Peyer's patch (tissue), 4 donors: ENCODE measurements at regions not wholly inside any gene's neighbourhood (a gene's known extent, or its start where the extent isn't known, plus 50 kb on each side); places are given as distances from the start of the nearest gene placed in this dataset.
A peak's percentile ranks its signal among the peaks of the same experiment; 100 is the strongest.
"Not testable (repeated sequence)": the region's sequence is repeated elsewhere in the genome, so short reads cannot be mapped to it uniquely, and the experiment has no call there.

Experiments
- DNase-seq, 3 donors: peaks; one replicate each; pipeline ENCODE4 v3.0.0-alpha.2; 2017 to 2019
- H3K27ac ChIP-seq, 4 donors: fragments of 200-600 bp; sonication (generic); one replicate each; pipeline ENCODE4 v1.5.1; 2016 to 2019
- H3K27me3 ChIP-seq, 2 donors: fragments of 200-600 bp; sonication (generic); one replicate each; pipeline ENCODE4 v1.5.1; 2019
- H3K36me3 ChIP-seq, 3 donors: fragments of 200-600 bp; sonication (generic); one replicate each; pipeline ENCODE4 v1.5.1; 2016 to 2019
- H3K4me1 ChIP-seq, 4 donors: fragments of 200-600 bp; sonication (generic); one replicate each; pipeline ENCODE4 v1.5.1; 2016 to 2019
- H3K4me3 ChIP-seq, 4 donors: fragments of 200-600 bp; sonication (generic); 1 replicate in 3 of 4; 2 replicates in 1 of 4; pipeline ENCODE4 v1.5.1; 2016 to 2019; ENCODE audit warnings: mild to moderate bottlenecking in 1 of 4
- H3K9me3 ChIP-seq, 4 donors: fragments of 200-600 bp; sonication (generic); one replicate each; pipeline ENCODE4 v1.5.1; 2016 to 2019; ENCODE audit warnings: mild to moderate bottlenecking in 1 of 4
- CTCF ChIP-seq, 6 experiments: fragments of 450-650 bp in 4 of 6; fragments of 200-600 bp in 2 of 6; sonication (generic) in 1 of 6; IDR thresholded peaks; one replicate each; pipeline ENCODE4 v1.5.1; 2017 to 2019; ENCODE audit warnings: antibody characterized with exemption in 6 of 6, mild to moderate bottlenecking in 3 of 6, moderate library complexity in 1 of 6
- POLR2A ChIP-seq, 2 donors: fragments of 450-650 bp; IDR thresholded peaks; one replicate each; pipeline ENCODE4 v1.5.1; 2017; ENCODE audit warnings: antibody characterized with exemption in 2 of 2, mild to moderate bottlenecking in 2 of 2, moderate library complexity in 2 of 2

DNA sequence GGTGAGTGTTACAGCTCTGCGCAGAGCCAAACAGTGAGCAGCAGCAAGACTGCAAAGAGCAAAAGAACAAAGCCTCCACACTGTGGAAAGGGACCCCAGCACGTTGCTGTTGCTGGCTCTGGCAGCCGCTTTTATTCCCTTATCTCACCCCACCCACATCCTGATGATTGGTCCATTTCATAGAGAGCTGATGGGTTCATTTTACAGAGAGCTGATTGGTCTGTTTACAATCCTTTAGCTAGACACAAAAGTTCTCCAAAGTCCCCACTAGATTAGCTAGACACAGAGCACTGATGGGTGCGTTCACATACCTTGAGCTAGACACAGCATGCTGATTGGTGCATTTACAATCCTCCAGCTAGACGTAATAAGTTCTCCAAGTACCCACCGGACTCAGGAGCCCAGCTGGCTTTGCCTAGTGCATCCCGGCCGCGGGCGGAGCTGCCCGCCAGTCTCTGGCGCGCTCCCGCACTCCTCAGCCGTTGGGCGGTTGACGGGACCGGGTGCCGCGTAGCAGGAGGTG, 291.4 kb upstream of the PRSS16 start:
- peak overlapping the region; percentile 84 to 96 (median 88) for H3K27ac ChIP-seq
- H3K36me3 ChIP-seq, H3K9me3 ChIP-seq, H3K27me3 ChIP-seq, H3K4me1 ChIP-seq: not testable (repeated sequence)
- peak overlapping the region; percentile 61 to 76 (median 72) for H3K4me3 ChIP-seq
- peak; percentile 32 to 72 (median 57) for DNase-seq
- peak in 1 of 2 donors; percentile 35 for TF ChIP-seq POLR2A (IDR thresholded peaks at IDR 0.05)

GRCh38 chr6:26956601-26957184, 290.8 kb upstream of the PRSS16 start:
- H3K4me3 ChIP-seq, result peak overlapping the region; percentile 61 to 76 (median 72)
- H3K27ac ChIP-seq, result peak overlapping the region; percentile 84 to 96 (median 88)
- peak; percentile 78 to 94 (median 80) for DNase-seq
- H3K36me3 ChIP-seq, H3K27me3 ChIP-seq, H3K9me3 ChIP-seq, H3K4me1 ChIP-seq: not testable (repeated sequence)
- peak; percentile 50 to 53 for TF ChIP-seq POLR2A (IDR thresholded peaks at IDR 0.05)
- TF ChIP-seq CTCF (IDR thresholded peaks at IDR 0.05), result peak in 5 of 6 experiments; percentile 39 to 77 (median 63)

GRCh38 chr6:26957399-26958127, 289.9 kb upstream of the PRSS16 start:
- not testable (repeated sequence) for H3K36me3 ChIP-seq, H3K9me3 ChIP-seq, H3K4me1 ChIP-seq, DNase-seq, H3K27me3 ChIP-seq
- H3K4me3 ChIP-seq, result peak overlapping the region in 3 of 4 donors; percentile 72 to 76 (median 73)
- peak overlapping the region in 3 of 4 donors; percentile 84 to 89 (median 86) for H3K27ac ChIP-seq

DNA sequence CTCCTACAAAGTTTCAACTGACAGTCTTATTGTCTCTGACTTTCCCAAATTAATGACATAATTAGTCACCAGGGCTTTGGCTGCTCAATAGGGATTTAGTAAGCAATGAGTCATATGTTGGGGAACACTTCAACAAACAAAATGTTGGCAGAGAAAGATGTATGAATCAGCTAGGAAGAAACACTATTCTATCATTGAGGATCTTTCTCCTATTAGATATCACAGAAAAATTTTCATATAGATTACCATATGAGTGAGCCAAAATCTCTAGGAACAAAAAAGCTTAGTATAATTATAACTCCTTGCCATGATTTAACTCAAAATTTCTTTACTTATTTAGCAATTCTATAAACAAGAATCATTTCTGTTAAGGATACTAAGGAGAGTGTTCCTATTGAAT, 286.3 kb upstream of the PRSS16 start:
- H3K4me3 ChIP-seq, H3K27ac ChIP-seq, DNase-seq, H3K9me3 ChIP-seq, H3K4me1 ChIP-seq, H3K36me3 ChIP-seq, H3K27me3 ChIP-seq: not testable (repeated sequence)

DNA sequence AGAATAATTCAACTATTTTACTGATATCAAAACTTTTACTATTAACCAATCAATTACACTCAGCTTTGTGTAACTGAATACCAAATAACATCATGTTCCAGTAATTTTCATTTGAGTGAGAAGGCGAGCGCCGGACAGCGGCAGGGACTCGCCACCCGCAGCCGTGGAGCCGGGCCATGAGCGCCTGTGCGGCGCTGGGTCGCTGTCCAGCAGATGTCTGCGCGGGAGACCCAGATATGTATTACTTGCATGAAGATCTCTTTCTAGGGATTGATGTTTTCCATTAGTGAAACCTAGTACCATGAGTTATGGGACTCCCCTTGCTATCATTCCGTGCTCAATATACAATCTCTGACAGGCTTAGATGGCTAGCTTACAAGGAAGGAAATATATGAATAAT, 245.1 kb upstream of the PRSS16 start:
- Histone ChIP-seq H3K27ac (no peak overlapping the region), H3K4me3 (no peak overlapping the region), H3K4me1 (no peaks in the 10 kb centered on the region), H3K9me3 (no peaks in the 10 kb centered on the region), H3K27me3 (no peaks in the 10 kb centered on the region), H3K36me3 (no peaks in the 10 kb centered on the region)
- no peak for DNase-seq
- TF ChIP-seq POLR2A (IDR thresholded peaks at IDR 0.05), result no peak
- no peak for TF ChIP-seq CTCF (IDR thresholded peaks at IDR 0.05)

- Histone ChIP-seq H3K27ac (no peak overlapping the region), H3K9me3 (peaks cover 0 to 5% (median 0%) of the 10 kb centered on the region in 4 donors), H3K27me3 (no peaks in the 10 kb centered on the region), H3K4me1 (no peaks in the 10 kb centered on the region), H3K4me3 (no peak overlapping the region), H3K36me3 (no peaks in the 10 kb centered on the region)
- no peak for DNase-seq
- TF ChIP-seq POLR2A (IDR thresholded peaks at IDR 0.05) (no peak), CTCF (IDR thresholded peaks at IDR 0.05) (no peak)
These were observed 240.5 kb upstream of the PRSS16 start for GRCh38 chr6:27007020-27007419.

- H3K27ac ChIP-seq, DNase-seq, H3K9me3 ChIP-seq, H3K36me3 ChIP-seq, H3K4me3 ChIP-seq, H3K27me3 ChIP-seq, H3K4me1 ChIP-seq: not testable (repeated sequence)
These were observed 238.9 kb upstream of the PRSS16 start for GRCh38 chr6:27008613-27009012.

GRCh38 chr6:27014053-27014452, 233.4 kb upstream of the PRSS16 start:
- H3K27ac ChIP-seq, result not testable (repeated sequence)

More at GRCh38 chr6:27014053-27014452, 233.4 kb upstream of the PRSS16 start:
- not testable (repeated sequence) for H3K36me3 ChIP-seq, H3K4me3 ChIP-seq, DNase-seq, H3K9me3 ChIP-seq, H3K4me1 ChIP-seq, H3K27me3 ChIP-seq
